Mesothelial cell of epicardium (in vitro differentiated cells): ENCODE measurements at regions not wholly inside any gene's neighbourhood (a gene's known extent, or its start where the extent isn't known, plus 50 kb on each side); places are given as distances from the start of the nearest gene placed in this dataset.

Experiments used
- DNase-seq, 2 experiments: peaks; one replicate each; pipeline ENCODE4 v3.0.0; 2021; ENCODE audit warnings: low spot score in 2 of 2; ENCODE audit not compliant: unreplicated experiment in 2 of 2
- H3K27ac Mint-ChIP-seq: 2 replicates; pipeline ENCODE4 v1.8.0; 2021; ENCODE audit warnings: mixed read lengths
- H3K27me3 Mint-ChIP-seq: 2 replicates; pipeline ENCODE4 v1.8.0; 2021; ENCODE audit warnings: low read depth, mixed read lengths
- H3K36me3 Mint-ChIP-seq: 2 replicates; pipeline ENCODE4 v1.8.0; 2021; ENCODE audit warnings: mixed read lengths
- H3K4me1 Mint-ChIP-seq: 2 replicates; pipeline ENCODE4 v1.8.0; 2021; ENCODE audit warnings: mixed read lengths
- H3K4me3 Mint-ChIP-seq: 2 replicates; pipeline ENCODE4 v1.8.0; 2021; ENCODE audit warnings: mild to moderate bottlenecking, moderate library complexity, mixed read lengths
- H3K9me3 Mint-ChIP-seq: 2 replicates; pipeline ENCODE4 v1.8.0; 2021; ENCODE audit warnings: mixed read lengths
- CTCF ChIP-seq: fragments of 200-600 bp; sonication (generic); IDR thresholded peaks from one replicate; pipeline ENCODE4 v1.5.0; 2021; ENCODE audit warnings: antibody characterized with exemption; ENCODE audit not compliant: unreplicated experiment

DNA sequence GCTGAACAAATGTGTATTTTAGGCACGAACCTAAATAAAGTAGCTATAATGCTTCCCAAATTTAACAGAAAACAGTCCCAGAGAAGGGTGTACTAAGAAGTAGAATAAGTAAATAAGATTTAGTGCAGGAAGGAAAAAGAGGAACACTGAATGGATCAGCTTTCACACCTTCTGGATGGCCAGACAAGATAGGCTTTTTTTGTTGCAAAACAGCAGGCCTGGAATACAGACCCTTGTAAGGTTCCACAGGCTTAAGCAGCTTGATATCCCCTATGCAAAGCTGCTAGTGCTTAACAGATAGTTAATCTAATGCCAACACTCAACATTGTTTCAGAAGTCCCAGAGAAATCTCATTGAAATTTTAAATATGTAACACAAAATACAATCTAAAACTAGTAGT, 328.1 kb upstream of the STEAP1 start:
- Mint-ChIP-seq H3K27ac (no peak overlapping the region), H3K4me3 (no peak overlapping the region), H3K9me3 (peaks cover 6% of the 10 kb centered on the region), H3K36me3 (no peaks in the 10 kb centered on the region), H3K4me1 (no peaks in the 10 kb centered on the region), H3K27me3 (peaks cover 8% of the 10 kb centered on the region)
- no peak for TF ChIP-seq CTCF
- no peak for DNase-seq

- Mint-ChIP-seq H3K9me3 (peaks cover 6% of the 10 kb centered on the region), H3K27ac (no peak overlapping the region), H3K36me3 (no peaks in the 10 kb centered on the region), H3K4me3 (no peak overlapping the region), H3K4me1 (no peaks in the 10 kb centered on the region), H3K27me3 (peaks cover 5% of the 10 kb centered on the region)
- no peak for DNase-seq
- TF ChIP-seq CTCF, result no peak
These were observed 327.7 kb upstream of the STEAP1 start for GRCh38 chr7:89826557-89826956.

DNA sequence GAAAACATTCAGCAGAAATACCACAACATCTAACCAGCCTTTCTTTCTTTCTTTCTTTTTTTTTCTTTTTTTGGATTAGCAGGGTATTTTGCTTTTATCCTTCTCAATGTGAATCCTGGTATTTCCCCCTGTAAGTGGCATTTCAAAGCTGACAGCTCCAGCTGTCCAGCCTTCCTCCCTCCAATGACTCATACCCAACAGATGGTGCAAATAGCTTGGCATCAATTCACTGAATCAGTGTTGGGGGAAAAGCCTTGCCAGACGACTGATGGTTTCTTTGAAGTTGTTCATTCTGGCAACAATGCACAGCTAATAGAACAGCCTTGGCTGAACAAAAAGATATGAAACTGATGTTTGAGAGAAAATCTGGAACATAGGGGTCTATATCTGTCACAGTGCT, 316.8 kb upstream of the STEAP1 start:
- H3K4me3 Mint-ChIP-seq, result no peak overlapping the region
- peaks cover 11% of the 10 kb centered on the region for H3K27me3 Mint-ChIP-seq
- no peak overlapping the region for H3K27ac Mint-ChIP-seq
- peaks cover 2% of the 10 kb centered on the region for H3K4me1 Mint-ChIP-seq
- DNase-seq, result no peak
- no peaks in the 10 kb centered on the region for H3K9me3 Mint-ChIP-seq
- TF ChIP-seq CTCF, result no peak
- no peaks in the 10 kb centered on the region for H3K36me3 Mint-ChIP-seq

- Mint-ChIP-seq H3K4me3 (no peak overlapping the region), H3K27ac (no peak overlapping the region), H3K36me3 (no peaks in the 10 kb centered on the region), H3K4me1 (peaks cover 2% of the 10 kb centered on the region), H3K9me3 (no peaks in the 10 kb centered on the region), H3K27me3 (peaks cover 11% of the 10 kb centered on the region)
- no peak for DNase-seq
- no peak for TF ChIP-seq CTCF
These were observed 314.9 kb upstream of the STEAP1 start for GRCh38 chr7:89839329-89839728.

- no peaks in the 10 kb centered on the region for H3K4me1 Mint-ChIP-seq
- no peaks in the 10 kb centered on the region for H3K36me3 Mint-ChIP-seq
These were observed 308.3 kb upstream of the STEAP1 start for GRCh38 chr7:89845952-89846351.

More at GRCh38 chr7:89845952-89846351, 308.3 kb upstream of the STEAP1 start:
- Mint-ChIP-seq H3K4me3 (no peak overlapping the region), H3K9me3 (no peaks in the 10 kb centered on the region), H3K27ac (no peak overlapping the region), H3K27me3 (peaks cover 4% of the 10 kb centered on the region)
- no peak for DNase-seq
- TF ChIP-seq CTCF, result no peak
